Esophagus muscularis mucosa (tissue), 4 donors: ENCODE measurements at regions not wholly inside any gene's neighbourhood (a gene's known extent, or its start where the extent isn't known, plus 50 kb on each side); places are given as distances from the start of the nearest gene placed in this dataset.

Experiments used
- DNase-seq: peaks from one replicate; pipeline ENCODE4 v3.0.0-alpha.2; 2017; ENCODE audit errors: extremely low spot score
- H3K27ac ChIP-seq, 4 donors: fragments of 200-600 bp; sonication (generic); replicated peaks in 1 of 4; 1 replicate in 3 of 4; 2 replicates in 1 of 4; pipeline ENCODE4 v1.5.1; 2016 to 2019; ENCODE audit warnings: mild to moderate bottlenecking in 1 of 4
- H3K27me3 ChIP-seq, 4 donors: fragments of 200-600 bp; sonication (generic); one replicate each; pipeline versions ENCODE4 v1.5.1 to v1.6.0; 2016 to 2019
- H3K36me3 ChIP-seq, 4 donors: fragments of 200-600 bp; sonication (generic); one replicate each; pipeline ENCODE4 v1.5.1; 2016 to 2019
- H3K4me1 ChIP-seq, 4 donors: fragments of 200-600 bp; sonication (generic); one replicate each; pipeline ENCODE4 v1.5.1; 2016 to 2019
- H3K4me3 ChIP-seq, 4 donors: fragments of 200-600 bp; sonication (generic); 1 replicate in 2 of 4; 2 replicates in 2 of 4; pipeline ENCODE4 v1.5.1; 2016 to 2019; ENCODE audit warnings: mild to moderate bottlenecking in 4 of 4, moderate library complexity in 1 of 4
- H3K9me3 ChIP-seq, 4 donors: fragments of 200-600 bp; sonication (generic); 1 replicate in 3 of 4; 2 replicates in 1 of 4; pipeline ENCODE4 v1.5.1; 2016 to 2019
- EP300 ChIP-seq: sonication (generic); formaldehyde crosslinking; IDR thresholded peaks from one replicate; pipeline ENCODE4 v1.6.1; 2017; ENCODE audit warnings: antibody characterized with exemption
- POLR2A ChIP-seq: fragments of 450-650 bp; IDR thresholded peaks from one replicate; pipeline ENCODE4 v1.6.1; 2017; ENCODE audit warnings: antibody characterized with exemption, moderate library complexity, mild to moderate bottlenecking, low read depth
- POLR2AphosphoS5 ChIP-seq, 2 donors: sonication (generic); formaldehyde crosslinking; IDR thresholded peaks; one replicate each; pipeline ENCODE4 v1.6.1; 2017; ENCODE audit warnings: antibody characterized with exemption in 2 of 2
- WGBS: methylation state at CpG from one replicate; pipeline ENCODE4 v1.1.5; 2018; 5-methylcytosine and 5-hydroxymethylcytosine counted together
- intact Hi-C: fragments of 100-400 bp; cut with DNase I; formaldehyde crosslinking; loops from one replicate; pipeline ENCODE4 v1.15.1; 2023
- TF ChIP-seq, protein P1 (sequence below), 3 experiments: fragments of 200-600 bp in 2 of 3; fragments of 450-650 bp in 1 of 3; sonication (generic) in 2 of 3; IDR thresholded peaks; one replicate each; pipeline ENCODE4 v1.5.1; 2017 to 2019; ENCODE audit warnings: antibody characterized with exemption in 3 of 3, mild to moderate bottlenecking in 2 of 3, moderate library complexity in 1 of 3

GRCh38 chr21:14720237-14720636, 174.1 kb upstream of the SAMSN1 start:
- 63% methylated on average over 4 of the region's 4 CpGs for WGBS
- Histone ChIP-seq H3K9me3 (no peaks in the 10 kb centered on the region), H3K4me3 (no peak overlapping the region), H3K36me3 (no peaks in the 10 kb centered on the region), H3K27ac (no peak overlapping the region), H3K27me3 (no peaks in the 10 kb centered on the region), H3K4me1 (no peaks in the 10 kb centered on the region)
- intact Hi-C loops, result no loop called here
- no peak for DNase-seq
- TF ChIP-seq, protein P1, sequence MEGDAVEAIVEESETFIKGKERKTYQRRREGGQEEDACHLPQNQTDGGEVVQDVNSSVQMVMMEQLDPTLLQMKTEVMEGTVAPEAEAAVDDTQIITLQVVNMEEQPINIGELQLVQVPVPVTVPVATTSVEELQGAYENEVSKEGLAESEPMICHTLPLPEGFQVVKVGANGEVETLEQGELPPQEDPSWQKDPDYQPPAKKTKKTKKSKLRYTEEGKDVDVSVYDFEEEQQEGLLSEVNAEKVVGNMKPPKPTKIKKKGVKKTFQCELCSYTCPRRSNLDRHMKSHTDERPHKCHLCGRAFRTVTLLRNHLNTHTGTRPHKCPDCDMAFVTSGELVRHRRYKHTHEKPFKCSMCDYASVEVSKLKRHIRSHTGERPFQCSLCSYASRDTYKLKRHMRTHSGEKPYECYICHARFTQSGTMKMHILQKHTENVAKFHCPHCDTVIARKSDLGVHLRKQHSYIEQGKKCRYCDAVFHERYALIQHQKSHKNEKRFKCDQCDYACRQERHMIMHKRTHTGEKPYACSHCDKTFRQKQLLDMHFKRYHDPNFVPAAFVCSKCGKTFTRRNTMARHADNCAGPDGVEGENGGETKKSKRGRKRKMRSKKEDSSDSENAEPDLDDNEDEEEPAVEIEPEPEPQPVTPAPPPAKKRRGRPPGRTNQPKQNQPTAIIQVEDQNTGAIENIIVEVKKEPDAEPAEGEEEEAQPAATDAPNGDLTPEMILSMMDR (IDR thresholded peaks at IDR 0.05), result no peak
- no peak for TF ChIP-seq EP300
- no peak for TF ChIP-seq POLR2A
- no peak for TF ChIP-seq POLR2AphosphoS5 (IDR thresholded peaks at IDR 0.05)

GRCh38 chr21:14718951-14719350, 172.8 kb upstream of the SAMSN1 start:
- DNase-seq, result no peak
- Histone ChIP-seq H3K27me3 (no peaks in the 10 kb centered on the region), H3K9me3 (no peaks in the 10 kb centered on the region), H3K36me3 (no peaks in the 10 kb centered on the region), H3K4me1 (no peaks in the 10 kb centered on the region), H3K27ac (no peak overlapping the region), H3K4me3 (no peak overlapping the region)
- WGBS, result 52% methylated on average over 6 of the region's 6 CpGs
- intact Hi-C loops, result no loop called here
- TF ChIP-seq POLR2AphosphoS5 (IDR thresholded peaks at IDR 0.05) (no peak), POLR2A (no peak), EP300 (no peak)
- TF ChIP-seq, protein P1 (IDR thresholded peaks at IDR 0.05), result no peak

DNA sequence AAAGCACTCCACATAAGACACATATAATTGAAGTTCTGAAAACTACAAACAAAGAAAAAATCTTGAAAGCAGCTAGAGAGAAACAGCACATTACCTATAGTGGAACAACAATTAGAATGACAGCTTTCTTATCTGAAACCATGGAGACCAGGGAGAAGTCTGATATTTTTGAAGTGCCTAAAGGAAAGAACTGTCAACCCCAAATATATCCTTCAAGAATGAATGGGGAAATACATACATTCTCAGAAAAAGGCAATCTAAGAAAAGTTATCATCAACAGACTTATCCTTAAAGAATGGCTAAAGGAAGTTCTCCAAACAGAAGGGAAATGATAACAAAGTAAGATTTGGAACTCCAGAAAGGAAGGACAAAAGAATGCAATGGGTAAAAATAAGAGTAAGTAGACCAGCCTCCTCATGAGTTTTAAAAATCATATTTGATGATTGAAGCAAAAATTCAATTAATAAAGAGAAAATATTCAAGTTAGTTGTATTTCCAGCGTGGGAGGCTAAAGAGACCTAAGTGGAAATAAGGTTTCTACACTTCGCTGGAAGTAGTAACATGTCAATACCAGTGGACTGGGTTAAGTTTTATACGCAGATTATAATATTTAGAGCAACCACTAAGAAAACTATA, 170.8 kb upstream of the SAMSN1 start:
- Histone ChIP-seq H3K36me3 (no peaks in the 10 kb centered on the region), H3K9me3 (peaks cover 0 to 8% (median 0%) of the 10 kb centered on the region in 4 donors), H3K27me3 (no peaks in the 10 kb centered on the region), H3K27ac (no peak overlapping the region), H3K4me3 (no peak overlapping the region), H3K4me1 (no peaks in the 10 kb centered on the region)
- 81% methylated on average over 3 of the region's 3 CpGs for whole genome bisulfite sequencing
- no peak for DNase-seq
- TF ChIP-seq POLR2A, result no peak
- intact Hi-C loops, result no loop called here

- intact Hi-C loops, result no loop called here
- Histone ChIP-seq H3K9me3 (peaks cover 0 to 8% (median 0%) of the 10 kb centered on the region in 4 donors), H3K27ac (no peak overlapping the region), H3K27me3 (no peaks in the 10 kb centered on the region), H3K36me3 (no peaks in the 10 kb centered on the region), H3K4me3 (no peak overlapping the region), H3K4me1 (no peaks in the 10 kb centered on the region)
- no peak for DNase-seq
- TF ChIP-seq, protein P1 (IDR thresholded peaks at IDR 0.05), result no peak
- TF ChIP-seq POLR2A, result no peak
- no peak for TF ChIP-seq POLR2AphosphoS5 (IDR thresholded peaks at IDR 0.05)
- TF ChIP-seq EP300, result no peak
These were observed 167.0 kb upstream of the SAMSN1 start for GRCh38 chr21:14713109-14713508.

DNA sequence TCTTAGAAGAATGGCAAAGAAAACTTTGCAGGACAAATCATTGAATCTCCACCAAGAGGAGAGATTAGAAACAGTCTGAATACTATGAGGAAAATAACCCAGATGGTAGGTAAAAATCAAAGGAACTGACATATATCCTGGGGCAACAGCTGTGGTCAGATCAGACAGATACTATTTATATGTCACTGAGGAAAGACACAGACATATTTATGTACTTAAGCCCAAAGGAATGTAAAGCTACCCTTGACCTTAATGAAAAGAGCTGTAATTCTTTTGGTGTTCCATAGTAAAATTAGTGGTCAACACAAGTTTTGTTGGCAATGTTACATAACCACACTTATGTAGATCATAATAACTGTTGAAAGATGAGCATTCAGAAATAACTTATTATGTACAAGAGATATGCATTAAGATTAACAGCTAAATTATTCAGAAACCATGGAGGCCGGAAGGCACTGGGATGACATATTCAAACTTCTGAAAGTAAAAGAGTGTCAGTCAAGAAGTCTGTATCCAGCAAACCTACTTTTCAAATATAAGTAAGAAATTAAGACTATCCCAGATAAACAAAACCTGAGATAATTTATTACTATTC, 166.1 kb upstream of the SAMSN1 start:
- Histone ChIP-seq H3K4me3 (no peak overlapping the region), H3K4me1 (no peaks in the 10 kb centered on the region), H3K27me3 (no peaks in the 10 kb centered on the region), H3K9me3 (peaks cover 0 to 8% (median 0%) of the 10 kb centered on the region in 4 donors), H3K27ac (no peak overlapping the region), H3K36me3 (no peaks in the 10 kb centered on the region)
- 85% methylated on average over 1 of the region's 1 CpG for WGBS
- TF ChIP-seq POLR2A (no peak), POLR2AphosphoS5 (IDR thresholded peaks at IDR 0.05) (no peak), EP300 (no peak)
- TF ChIP-seq, protein P1 (IDR thresholded peaks at IDR 0.05), result no peak
- intact Hi-C loops, result no loop called here
- no peak for DNase-seq
